Coronary artery (tissue), 2 donors: ENCODE measurements at regions not wholly inside any gene's neighbourhood (a gene's known extent, or its start where the extent isn't known, plus 50 kb on each side); places are given as distances from the start of the nearest gene placed in this dataset.

Experiments used
- DNase-seq: peaks from one replicate; pipeline ENCODE4 v3.0.0-alpha.2; 2017; ENCODE audit warnings: low spot score
- H3K27ac ChIP-seq, 2 donors: fragments of 200-600 bp; sonication (generic); one replicate each; pipeline ENCODE4 v1.5.1; 2016 to 2019
- H3K4me3 ChIP-seq: fragments of 200-600 bp; sonication (generic); 2 replicates; pipeline ENCODE4 v1.5.1; 2016; ENCODE audit warnings: mild to moderate bottlenecking, moderate library complexity
- CTCF ChIP-seq: fragments of 200-600 bp; sonication (generic); IDR thresholded peaks from one replicate; pipeline ENCODE4 v1.5.1; 2019; ENCODE audit warnings: antibody characterized with exemption

- no peak for TF ChIP-seq CTCF
- no peak for DNase-seq
- H3K27ac ChIP-seq: no peak overlapping the region
- peak overlapping the region; percentile 69 for H3K4me3 ChIP-seq
These were observed 141.5 kb upstream of the PDE10A start for GRCh38 chr6:165804331-165805066.

DNA sequence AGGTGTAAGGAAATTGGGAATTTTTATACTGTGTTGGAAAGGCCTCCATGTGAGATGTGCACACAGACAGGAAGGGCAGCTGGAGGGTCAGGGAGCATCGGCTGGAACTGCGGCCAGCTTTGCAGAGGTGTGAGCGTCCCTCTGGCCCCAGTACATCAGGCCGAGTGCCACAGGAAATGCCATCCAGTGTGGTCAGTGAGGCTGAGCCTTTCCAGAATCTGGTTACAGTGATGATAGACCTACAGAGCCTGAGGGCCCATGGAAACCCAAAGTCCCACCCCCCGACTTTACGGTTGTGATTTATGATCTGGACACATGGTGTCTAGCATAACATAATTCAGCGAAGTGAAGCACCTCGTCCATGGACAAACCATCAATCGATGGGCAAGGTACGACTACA is 137.3 kb upstream of the PDE10A start:
- no peak overlapping the region for H3K4me3 ChIP-seq

DNA sequence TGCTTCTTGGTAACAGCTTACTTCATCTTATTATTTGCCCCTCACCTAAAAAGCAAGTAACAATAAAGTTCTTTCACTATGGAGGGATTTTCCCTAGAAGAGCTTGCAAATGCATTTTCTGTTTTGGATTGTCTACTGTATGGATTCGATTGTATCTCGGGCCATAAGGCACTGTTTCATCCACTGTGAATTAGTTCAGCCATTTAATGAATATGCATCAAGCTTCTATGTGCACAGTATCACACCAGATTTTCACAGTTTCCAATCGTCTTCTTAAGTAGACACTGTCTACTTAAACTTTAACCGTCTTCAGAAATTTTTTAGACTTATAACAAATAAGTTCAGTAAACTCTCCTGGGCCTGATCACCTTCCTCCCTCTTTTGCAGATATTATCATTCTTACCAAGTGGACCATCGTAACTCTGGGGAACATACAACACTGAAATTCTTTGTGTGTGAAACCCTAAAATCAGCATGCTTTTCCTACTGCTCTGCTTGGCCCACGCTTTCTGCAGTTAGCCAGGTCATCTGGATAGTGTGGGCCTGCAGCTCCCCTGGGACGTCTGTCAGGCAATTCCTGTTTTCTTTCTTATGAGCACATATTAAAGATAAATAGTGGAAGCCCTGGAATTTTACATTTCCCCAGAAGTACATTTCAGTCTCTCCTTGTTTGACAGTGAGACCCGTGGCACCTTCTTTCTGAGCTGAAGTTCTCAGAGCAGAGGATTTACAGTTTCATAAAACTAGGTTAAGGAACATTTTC is 136.5 kb upstream of the PDE10A start:
- no peak for TF ChIP-seq CTCF
- Histone ChIP-seq H3K27ac (no peak overlapping the region), H3K4me3 (no peak overlapping the region)
- DNase-seq: no peak

More for the DNA sequence above, 137.3 kb upstream of the PDE10A start:
- TF ChIP-seq CTCF: no peak
- no peak overlapping the region for H3K27ac ChIP-seq
- DNase-seq: no peak

DNA sequence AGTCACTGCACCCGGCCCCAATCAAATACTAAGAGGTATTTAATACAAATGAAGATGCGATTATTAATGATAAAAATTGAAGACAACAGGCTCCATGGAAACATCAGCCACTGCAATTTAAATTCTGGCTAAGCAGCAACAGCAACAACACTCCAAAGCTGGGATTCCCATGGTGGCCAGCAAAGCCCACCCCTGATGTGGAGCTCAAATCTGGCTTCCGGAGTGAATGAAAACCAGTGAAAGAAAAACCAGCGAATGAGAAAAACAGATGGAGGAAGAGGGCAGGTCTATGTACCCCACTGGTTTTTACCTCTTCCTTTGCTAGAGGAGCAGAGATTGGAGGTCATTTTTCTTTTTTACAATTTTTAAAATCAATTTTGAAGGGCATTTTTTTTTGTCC is 135.9 kb upstream of the PDE10A start:
- TF ChIP-seq CTCF: no peak
- DNase-seq: no peak
- Histone ChIP-seq H3K27ac (no peak overlapping the region), H3K4me3 (no peak overlapping the region)

DNA sequence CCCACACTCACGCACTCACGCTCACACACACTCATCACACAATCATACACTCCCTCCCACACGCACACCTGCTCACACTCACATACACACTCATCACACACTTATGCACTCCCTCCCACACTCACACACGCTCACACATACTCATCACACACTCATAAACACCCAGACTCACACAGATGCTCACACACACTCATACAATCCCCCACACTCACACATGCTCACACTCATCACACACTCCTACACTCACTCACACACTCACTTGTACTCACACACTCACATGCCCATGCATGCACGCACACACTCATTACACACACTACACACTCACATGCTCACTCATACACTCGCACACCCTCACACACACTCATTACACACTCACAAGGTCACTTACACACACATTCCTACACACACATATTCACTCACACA is 131.1 kb upstream of the PDE10A start:
- no peak overlapping the region for H3K27ac ChIP-seq
- DNase-seq: no peak
- TF ChIP-seq CTCF: no peak
- no peak overlapping the region for H3K4me3 ChIP-seq

DNA sequence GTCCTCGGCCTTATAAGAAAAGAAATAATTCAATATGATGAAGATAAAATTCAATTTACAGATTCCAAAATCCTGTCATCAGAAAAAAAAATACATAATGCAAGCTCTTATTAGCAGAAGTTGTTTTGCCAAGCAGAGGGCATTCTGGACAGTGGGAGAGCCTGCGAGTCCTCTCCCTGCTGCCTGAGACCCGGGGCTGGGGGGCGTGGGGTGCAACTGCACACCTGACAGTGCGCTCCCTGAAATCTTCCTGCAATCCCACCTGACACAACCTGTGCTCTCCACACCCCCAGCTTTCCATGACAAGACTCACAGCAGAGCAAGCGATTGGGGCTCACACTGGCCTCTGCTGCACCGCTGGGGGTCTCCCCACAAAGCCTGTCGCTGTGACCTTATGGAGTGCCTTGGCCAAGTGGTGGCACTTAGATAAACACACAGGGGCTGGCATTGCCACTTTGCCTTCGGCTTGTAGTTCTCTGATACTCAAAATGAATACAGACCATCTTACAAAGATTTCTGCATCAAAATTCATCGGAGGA is 130.3 kb upstream of the PDE10A start:
- Histone ChIP-seq H3K4me3 (no peak overlapping the region), H3K27ac (no peak overlapping the region)
- TF ChIP-seq CTCF: no peak
- DNase-seq: no peak
